MM.1S (cell line): ENCODE measurements at regions not wholly inside any gene's neighbourhood (a gene's known extent, or its start where the extent isn't known, plus 50 kb on each side); places are given as distances from the start of the nearest gene placed in this dataset.

ENCODE experiments used
- CTCF ChIP-seq: fragments of 300-600 bp; sonication (generic); IDR thresholded peaks from 2 replicates; pipeline ENCODE4 v1.5.1; 2016; ENCODE audit warnings: antibody characterized with exemption, low read length, mixed read lengths
- EZH2 ChIP-seq: fragments of 300-600 bp; sonication (generic); optimal IDR thresholded peaks from 2 replicates; pipeline ENCODE3; 2017; ENCODE audit warnings: low read depth, mild to moderate bottlenecking, antibody characterized with exemption, low read length, mixed read lengths
- EZH2phosphoT487 ChIP-seq: fragments of 300-600 bp; sonication (generic); IDR thresholded peaks from 2 replicates; pipeline ENCODE4 v1.6.1; 2018; ENCODE audit warnings: antibody characterized with exemption, low read length

- TF ChIP-seq CTCF: no peak
- TF ChIP-seq EZH2phosphoT487: no peak
- no peak for TF ChIP-seq EZH2
Observed at GRCh38 chr5:86878250-86878649, 260.5 kb downstream of the COX7C start.
